Limb (tissue), 2 donors: ENCODE measurements at regions not wholly inside any gene's neighbourhood (a gene's known extent, or its start where the extent isn't known, plus 50 kb on each side); places are given as distances from the start of the nearest gene placed in this dataset.

Experiments
- DNase-seq, 2 donors: peaks; one replicate each; pipeline ENCODE4 v3.0.0-alpha.2; 2016; ENCODE audit errors: extremely low spot score in 2 of 2

DNA sequence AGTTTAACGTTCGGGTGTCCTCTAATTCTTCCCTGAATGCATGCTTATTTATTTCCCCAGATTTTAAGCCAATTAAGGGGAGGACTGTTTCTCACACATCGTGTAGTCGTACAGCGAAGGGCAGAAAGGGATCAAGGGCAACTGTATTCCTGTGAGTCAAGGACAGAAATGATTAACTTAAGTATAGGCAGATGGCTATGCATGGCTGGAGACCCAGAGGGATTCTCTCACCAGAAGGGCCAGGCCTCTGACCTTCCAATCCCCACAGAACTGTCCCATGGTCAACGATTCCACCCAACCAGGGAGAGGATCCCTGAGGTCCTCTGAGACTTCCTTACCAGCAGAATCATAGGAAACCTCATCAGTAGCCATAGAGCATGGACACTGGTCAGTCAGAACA is 161.8 kb upstream of the MAP1B start:
- no peak for DNase-seq

- DNase-seq, result no peak
Measured at GRCh38 chr5:71946343-71947030, 160.8 kb upstream of the MAP1B start.

DNA sequence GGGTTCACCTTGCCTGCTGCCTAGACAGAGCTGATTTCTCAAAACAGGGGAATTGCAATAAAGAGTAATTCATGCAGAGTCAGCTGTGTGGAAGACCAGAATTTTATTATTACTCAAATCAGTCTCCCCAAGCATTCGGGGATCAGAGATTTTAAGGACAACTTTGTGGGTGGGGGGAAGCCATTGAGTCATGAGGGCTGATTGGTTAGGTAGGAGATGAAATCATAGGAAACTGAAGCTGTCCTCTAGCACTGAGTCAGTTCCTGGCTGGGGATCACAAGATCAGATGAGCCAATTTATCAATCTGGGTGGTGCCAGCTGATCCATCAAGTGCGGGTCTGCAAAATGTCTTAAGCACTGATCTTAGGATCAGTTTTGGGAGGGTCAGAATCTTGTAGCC is 159.1 kb upstream of the MAP1B start:
- no peak for DNase-seq

- DNase-seq, result no peak
Measured at GRCh38 chr5:71949772-71950171, 157.5 kb upstream of the MAP1B start.

DNA sequence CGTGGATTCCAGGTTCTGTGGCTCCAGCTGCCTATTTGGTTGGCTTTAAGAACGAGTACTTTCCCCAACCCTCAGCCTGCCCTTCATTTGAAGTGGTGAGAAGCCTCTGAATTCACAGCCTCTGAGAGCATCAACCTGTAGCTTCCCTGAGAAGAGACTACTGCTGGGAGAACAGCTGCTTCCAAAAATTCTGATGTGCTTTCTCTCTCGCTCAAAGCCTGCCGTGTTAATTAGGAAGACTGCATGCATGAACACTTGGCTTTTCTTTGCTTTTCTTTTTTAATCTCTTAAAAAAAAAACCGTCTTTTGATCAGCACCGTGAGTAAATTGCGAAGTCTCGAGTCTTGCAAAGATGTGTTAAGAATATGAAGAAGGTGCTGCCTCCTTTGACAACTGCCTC is 153.4 kb upstream of the MAP1B start:
- no peak for DNase-seq

DNA sequence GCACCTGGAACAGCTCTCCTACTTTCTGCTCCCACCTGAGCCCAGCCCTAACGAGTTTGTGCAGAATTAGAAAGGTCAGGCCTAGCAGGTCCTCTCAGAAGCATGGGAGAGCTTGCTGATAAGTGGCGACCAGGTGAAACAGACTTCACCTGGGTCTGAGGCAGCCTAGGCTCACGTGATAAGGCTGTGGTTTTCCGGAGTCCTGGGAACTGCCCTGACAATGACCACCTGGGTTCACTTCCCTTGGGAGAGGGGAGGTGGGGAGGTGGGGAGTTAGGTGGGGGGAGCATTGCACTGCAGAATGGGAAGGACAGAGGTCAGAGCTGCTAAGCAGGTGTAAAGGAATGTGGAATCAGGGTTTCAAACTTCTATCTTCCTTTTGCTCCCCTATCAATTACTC is 152.9 kb upstream of the MAP1B start:
- no peak for DNase-seq

DNA sequence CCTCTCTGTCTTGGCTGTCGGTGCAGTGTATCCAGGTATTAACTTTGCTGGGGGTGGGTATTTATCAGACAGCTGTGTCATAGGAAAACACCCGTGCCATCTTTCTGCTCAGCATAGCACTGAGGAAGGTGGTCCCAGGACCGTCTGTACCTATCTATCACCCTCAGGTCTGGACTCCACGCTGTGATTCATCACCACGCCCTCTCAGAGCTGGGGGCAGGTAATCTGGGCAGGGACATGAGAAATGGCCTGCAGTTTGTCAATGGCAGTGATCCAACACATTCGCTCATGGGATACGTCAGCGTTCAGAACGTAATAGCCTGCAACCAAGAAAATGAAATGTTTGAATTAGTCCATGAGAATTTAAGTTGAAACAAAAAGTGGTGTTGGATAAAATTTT is 151.6 kb upstream of the MAP1B start:
- peak in 1 of 2 donors; percentile 38 for DNase-seq

- no peak for DNase-seq
Measured at GRCh38 chr5:71957292-71957898, 149.9 kb upstream of the MAP1B start.

DNA sequence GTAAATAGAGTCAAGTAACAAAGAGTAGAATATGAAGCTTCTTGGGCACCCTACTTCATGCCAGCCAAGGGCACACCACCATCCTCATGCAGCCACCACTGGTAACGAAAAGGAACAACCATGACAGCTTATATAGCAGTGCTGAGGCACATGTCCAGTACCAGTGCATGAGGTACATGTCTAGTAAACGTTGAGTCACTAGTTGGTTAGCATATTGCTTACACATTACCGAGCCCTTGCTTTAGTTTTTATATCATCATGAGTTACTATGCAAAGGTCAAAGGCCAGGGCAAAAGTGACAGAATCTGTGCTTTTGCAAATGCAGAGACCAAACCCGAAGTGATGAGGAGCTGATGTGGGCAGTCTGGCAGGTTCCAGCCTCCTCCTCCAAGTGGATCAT is 147.1 kb upstream of the MAP1B start:
- DNase-seq, result no peak

DNA sequence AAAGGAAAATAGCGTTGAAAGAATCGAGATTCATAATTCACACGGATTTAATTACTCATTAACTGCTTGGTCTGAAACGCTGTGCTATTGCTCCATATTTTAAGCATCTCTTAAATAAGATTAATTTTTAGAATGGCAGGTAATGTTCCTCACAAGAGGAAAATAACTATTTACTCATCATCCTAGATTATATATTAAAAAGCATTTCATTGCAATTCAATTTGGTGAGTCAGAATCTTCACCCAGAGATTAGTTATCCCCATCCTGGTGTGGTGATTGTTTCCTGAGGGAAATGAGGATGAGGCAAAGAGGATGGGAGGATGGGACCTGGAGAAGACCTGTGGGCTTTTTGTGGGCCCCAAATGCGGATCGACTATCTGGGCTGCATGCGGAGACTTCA is 145.5 kb upstream of the MAP1B start:
- no peak for DNase-seq

DNA sequence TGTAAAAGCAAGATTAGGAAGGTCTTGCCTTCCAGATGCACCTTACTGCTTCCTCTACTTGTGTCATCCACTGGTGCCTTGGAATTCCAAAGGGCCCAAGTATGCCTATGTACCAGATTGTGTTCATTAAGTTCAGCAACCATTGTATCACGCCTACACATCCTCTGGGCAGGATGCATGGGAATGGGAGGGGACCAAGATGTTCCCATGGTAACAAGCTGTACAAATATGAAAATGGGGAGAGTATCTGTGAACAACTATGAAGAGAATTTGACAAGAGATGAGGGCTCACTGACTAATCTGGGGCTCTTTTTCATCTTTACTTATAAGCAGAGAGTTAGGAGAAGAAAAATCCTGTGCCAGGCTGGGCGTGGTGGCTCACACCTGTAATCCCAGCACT is 137.8 kb upstream of the MAP1B start:
- no peak for DNase-seq

DNA sequence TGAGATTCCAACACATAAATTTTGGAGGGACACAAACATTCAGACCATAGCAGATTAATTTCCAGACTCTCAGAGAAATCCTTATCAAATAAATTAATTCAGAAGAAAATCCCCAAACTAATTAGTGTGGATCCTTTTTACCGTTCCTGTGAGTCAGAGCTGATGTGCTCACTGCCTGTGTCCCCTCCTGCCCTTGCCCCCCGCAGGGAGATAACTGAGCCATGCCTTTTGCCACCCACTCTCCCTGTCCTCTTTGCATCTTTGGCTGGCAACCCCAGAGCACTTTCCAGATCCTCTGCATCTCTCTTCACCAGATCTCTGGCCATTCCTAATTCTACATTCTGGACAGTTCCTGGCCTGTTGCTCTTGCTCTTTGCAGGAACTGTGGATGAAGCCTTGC is 135.4 kb upstream of the MAP1B start:
- no peak for DNase-seq

GRCh38 chr5:71972777-71973473 is 134.3 kb upstream of the MAP1B start:
- DNase-seq, result no peak

DNA sequence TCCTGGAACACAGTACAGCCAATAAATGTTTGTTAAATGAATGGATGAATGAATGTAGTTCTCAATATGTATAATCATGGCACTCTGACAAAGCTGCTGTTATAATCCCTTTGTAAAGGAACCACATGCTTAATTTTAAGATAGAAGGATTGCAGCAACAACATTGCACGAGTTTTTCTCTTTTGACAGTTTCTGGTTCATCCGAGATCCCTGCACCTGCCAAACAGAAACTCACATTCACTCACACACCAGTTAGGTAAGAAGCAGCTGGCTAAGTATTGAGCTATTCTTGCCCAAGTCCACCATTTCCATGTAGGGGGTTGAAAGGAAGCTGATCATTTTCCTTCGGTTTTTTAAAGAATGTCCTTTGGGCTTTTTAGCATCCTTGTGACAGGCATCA is 133.7 kb upstream of the MAP1B start:
- no peak for DNase-seq

DNA sequence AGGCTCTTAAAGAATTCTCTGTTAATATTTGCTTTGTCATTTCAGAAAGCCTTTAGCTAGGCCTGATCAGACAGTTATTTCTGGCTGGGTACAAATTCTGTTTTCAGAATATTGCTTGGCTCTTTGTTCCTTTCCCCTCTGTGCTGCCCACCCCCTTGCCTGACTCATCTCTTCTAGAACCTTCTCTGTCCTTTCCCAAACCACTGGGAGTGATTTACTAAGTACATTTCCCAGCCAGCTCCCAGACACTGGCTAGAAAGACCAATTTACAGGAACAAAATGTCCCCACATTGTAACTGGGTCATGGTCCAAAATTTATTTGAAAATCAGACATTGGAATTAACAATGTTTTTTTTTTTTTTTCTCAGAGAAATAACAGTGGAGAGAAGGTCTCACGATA is 133.1 kb upstream of the MAP1B start:
- no peak for DNase-seq

GRCh38 chr5:71974622-71975021 is 132.7 kb upstream of the MAP1B start:
- no peak for DNase-seq

GRCh38 chr5:71976449-71976848 is 130.8 kb upstream of the MAP1B start:
- DNase-seq, result no peak

DNA sequence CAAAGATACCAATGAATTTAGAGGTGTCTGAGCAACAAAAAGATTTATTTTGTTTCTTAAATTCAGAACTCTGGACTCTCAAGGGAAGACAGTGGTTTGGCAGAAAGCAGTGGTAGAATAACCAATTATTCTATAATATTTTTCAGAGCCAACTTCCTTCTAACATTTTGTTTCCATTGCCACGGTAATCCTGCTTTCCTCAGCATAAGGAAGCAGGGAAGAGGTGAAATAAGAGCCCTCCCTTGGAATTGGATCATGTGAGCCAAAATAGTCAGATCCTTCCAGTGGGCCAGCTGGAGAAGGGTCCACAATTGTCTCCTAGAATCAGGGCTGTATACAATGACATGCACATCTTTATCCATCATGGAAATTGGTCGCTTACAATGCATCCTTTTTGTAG is 130.0 kb upstream of the MAP1B start:
- peak in 1 of 2 donors; percentile 16 for DNase-seq

DNA sequence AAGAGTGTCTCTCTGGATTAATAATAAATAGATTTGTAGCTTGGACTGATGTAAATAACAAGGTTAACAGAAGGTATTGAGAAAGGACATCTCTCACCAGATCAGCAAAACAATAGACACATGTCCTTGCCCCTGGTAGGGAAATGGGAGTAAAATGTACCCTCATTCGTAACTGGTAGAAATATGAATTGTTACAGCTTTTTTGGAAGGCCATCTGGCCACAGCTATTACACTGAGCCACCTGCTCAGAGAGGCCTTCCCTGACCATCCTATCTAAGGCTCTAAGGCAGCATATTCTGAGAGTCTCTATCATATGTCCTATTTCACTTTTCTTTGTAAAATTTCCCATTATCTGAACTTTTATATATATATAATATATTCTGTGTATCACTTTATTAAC is 129.1 kb upstream of the MAP1B start:
- DNase-seq, result no peak

GRCh38 chr5:71982717-71983395 is 124.4 kb upstream of the MAP1B start:
- DNase-seq, result no peak

DNA sequence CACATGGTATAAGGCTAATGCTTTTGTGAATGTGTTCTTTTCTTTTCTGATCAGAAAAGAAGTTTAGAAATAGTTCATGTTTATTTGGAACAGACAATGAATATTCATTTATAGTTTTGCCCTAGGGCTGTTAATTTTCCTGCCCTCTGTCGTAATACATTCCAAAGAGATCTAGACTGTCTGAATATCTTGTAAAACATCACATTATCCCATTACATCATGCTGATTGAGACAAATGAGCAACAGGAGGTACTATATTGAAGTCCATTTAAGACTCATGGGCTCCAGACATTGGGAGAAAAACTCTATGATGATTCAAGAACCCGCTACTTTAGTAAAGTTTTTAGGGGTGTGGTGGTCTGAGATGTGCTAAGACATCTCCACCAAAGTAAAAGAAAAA is 121.2 kb upstream of the MAP1B start:
- DNase-seq, result no peak

GRCh38 chr5:71988808-71989207 is 118.5 kb upstream of the MAP1B start:
- no peak for DNase-seq
